OCI-LY3 (cell line): ENCODE measurements at regions not wholly inside any gene's neighbourhood (a gene's known extent, or its start where the extent isn't known, plus 50 kb on each side); places are given as distances from the start of the nearest gene placed in this dataset.

Source experiments
- CTCF ChIP-seq: fragments of 200-600, 300-600 bp; sonication (generic); IDR thresholded peaks from 2 replicates; pipeline ENCODE4 v1.5.1; 2014; ENCODE audit warnings: antibody characterized with exemption, low read length, low read depth
- EZH2phosphoT487 ChIP-seq: fragments of 200-600 bp; shearing (Covaris generic); IDR thresholded peaks from 2 replicates; pipeline ENCODE4 v1.6.1; 2018; ENCODE audit warnings: antibody characterized with exemption, mixed run types, low read depth

- TF ChIP-seq CTCF = no peak
- TF ChIP-seq EZH2phosphoT487 = no peak
Observed at GRCh38 chr1:29835874-29836273, 599.6 kb downstream of the PTPRU start.
